ENCODE measurements at regions not wholly inside any gene's neighbourhood (a gene's known extent, or its start where the extent isn't known, plus 50 kb on each side); places are given as distances from the start of the nearest gene placed in this dataset.

DNA sequence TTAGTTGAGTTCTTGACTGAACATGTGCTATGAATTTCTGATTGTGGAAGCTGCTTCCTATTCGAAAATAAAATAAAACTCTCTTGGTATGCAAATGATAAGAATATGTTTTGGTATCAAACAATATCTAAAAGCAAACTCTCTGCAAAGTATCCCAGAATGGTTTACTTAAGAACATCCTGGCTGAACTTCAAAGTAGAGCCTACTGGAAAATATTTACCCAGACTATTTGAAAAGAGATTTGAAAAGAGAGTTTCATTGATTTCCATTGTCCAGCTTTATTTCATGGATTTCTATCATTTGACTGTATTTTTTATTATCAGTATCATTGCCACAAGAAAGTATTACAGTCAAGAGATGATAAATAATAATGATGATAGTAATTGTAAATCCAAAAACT, 171.1 kb upstream of the SLC7A11 start (continued):
- TF ChIP-seq, protein P1, sequence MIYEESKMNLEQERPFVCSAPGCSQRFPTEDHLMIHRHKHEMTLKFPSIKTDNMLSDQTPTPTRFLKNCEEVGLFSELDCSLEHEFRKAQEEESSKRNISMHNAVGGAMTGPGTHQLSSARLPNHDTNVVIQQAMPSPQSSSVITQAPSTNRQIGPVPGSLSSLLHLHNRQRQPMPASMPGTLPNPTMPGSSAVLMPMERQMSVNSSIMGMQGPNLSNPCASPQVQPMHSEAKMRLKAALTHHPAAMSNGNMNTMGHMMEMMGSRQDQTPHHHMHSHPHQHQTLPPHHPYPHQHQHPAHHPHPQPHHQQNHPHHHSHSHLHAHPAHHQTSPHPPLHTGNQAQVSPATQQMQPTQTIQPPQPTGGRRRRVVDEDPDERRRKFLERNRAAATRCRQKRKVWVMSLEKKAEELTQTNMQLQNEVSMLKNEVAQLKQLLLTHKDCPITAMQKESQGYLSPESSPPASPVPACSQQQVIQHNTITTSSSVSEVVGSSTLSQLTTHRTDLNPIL (CRISPR knock-in tag; IDR thresholded peaks at IDR 0.05; ENCODE audit: low read depth) = no peak
- no peak for TF ChIP-seq ZNF70 (CRISPR knock-in tag; IDR thresholded peaks at IDR 0.05)
- TF ChIP-seq, protein P2, sequence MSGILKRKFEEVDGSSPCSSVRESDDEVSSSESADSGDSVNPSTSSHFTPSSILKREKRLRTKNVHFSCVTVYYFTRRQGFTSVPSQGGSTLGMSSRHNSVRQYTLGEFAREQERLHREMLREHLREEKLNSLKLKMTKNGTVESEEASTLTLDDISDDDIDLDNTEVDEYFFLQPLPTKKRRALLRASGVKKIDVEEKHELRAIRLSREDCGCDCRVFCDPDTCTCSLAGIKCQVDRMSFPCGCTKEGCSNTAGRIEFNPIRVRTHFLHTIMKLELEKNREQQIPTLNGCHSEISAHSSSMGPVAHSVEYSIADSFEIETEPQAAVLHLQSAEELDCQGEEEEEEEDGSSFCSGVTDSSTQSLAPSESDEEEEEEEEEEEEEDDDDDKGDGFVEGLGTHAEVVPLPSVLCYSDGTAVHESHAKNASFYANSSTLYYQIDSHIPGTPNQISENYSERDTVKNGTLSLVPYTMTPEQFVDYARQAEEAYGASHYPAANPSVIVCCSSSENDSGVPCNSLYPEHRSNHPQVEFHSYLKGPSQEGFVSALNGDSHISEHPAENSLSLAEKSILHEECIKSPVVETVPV (CRISPR knock-in tag; IDR thresholded peaks at IDR 0.05) = no peak
- no peak for TF ChIP-seq PPARA (CRISPR knock-in tag; IDR thresholded peaks at IDR 0.05; ENCODE audit: borderline replicate concordance)
- TF ChIP-seq ZC3H10 (CRISPR knock-in tag; IDR thresholded peaks at IDR 0.05) = no peak
- TF ChIP-seq ISL1 (CRISPR knock-in tag; IDR thresholded peaks at IDR 0.05) = no peak
- TF ChIP-seq ZFP30 (CRISPR knock-in tag; IDR thresholded peaks at IDR 0.05) = no peak
- TF ChIP-seq ZNF8 (CRISPR knock-in tag; IDR thresholded peaks at IDR 0.05) = no peak
- TF ChIP-seq RARB (CRISPR knock-in tag; IDR thresholded peaks at IDR 0.05) = no peak

DNA sequence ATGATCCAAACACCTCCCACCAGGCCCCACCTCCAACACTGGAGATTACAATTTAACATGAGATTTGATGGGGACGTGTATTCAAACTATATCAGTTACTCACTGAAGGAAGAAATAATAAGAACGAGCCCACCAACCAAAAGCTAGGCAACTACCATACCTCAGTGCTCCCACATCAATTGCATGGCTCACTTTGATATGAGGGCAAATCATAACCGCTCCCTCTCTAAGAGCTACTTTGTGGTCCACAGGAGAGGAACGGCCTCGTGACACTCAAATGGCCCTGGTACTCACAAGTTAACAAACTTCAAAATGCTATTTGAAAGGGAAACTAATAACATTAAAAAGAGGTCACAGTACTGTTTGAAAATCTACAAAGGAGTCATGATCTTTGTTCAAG, 170.7 kb upstream of the SLC7A11 start:
- ATAC-seq = no peak
- TF ChIP-seq, protein P3, sequence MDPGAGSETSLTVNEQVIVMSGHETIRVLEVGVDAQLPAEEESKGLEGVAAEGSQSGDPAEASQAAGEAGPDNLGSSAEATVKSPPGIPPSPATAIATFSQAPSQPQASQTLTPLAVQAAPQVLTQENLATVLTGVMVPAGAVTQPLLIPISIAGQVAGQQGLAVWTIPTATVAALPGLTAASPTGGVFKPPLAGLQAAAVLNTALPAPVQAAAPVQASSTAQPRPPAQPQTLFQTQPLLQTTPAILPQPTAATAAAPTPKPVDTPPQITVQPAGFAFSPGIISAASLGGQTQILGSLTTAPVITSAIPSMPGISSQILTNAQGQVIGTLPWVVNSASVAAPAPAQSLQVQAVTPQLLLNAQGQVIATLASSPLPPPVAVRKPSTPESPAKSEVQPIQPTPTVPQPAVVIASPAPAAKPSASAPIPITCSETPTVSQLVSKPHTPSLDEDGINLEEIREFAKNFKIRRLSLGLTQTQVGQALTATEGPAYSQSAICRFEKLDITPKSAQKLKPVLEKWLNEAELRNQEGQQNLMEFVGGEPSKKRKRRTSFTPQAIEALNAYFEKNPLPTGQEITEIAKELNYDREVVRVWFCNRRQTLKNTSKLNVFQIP (CRISPR knock-in tag; IDR thresholded peaks at IDR 0.05; ENCODE audit: borderline replicate concordance, low read depth) = no peak
- TF ChIP-seq ZNF565 (CRISPR knock-in tag; conservative IDR thresholded peaks at IDR 0.05; ENCODE audit: low read depth) (no peak), ISL1 (CRISPR knock-in tag; IDR thresholded peaks at IDR 0.05) (no peak), ZFP30 (CRISPR knock-in tag; IDR thresholded peaks at IDR 0.05) (no peak), GLIS3 (CRISPR knock-in tag; IDR thresholded peaks at IDR 0.05) (no peak), PPARA (CRISPR knock-in tag; IDR thresholded peaks at IDR 0.05; ENCODE audit: borderline replicate concordance) (no peak), BACH2 (CRISPR knock-in tag; IDR thresholded peaks at IDR 0.05; ENCODE audit: borderline replicate concordance) (no peak), OSR1 (CRISPR knock-in tag; IDR thresholded peaks at IDR 0.05) (no peak), TCF4 (CRISPR knock-in tag; IDR thresholded peaks at IDR 0.05; ENCODE audit: borderline replicate concordance) (no peak), ZNF70 (CRISPR knock-in tag; IDR thresholded peaks at IDR 0.05) (no peak), ZFP3 (CRISPR knock-in tag; IDR thresholded peaks at IDR 0.05) (no peak)
- TF ChIP-seq, protein P4, sequence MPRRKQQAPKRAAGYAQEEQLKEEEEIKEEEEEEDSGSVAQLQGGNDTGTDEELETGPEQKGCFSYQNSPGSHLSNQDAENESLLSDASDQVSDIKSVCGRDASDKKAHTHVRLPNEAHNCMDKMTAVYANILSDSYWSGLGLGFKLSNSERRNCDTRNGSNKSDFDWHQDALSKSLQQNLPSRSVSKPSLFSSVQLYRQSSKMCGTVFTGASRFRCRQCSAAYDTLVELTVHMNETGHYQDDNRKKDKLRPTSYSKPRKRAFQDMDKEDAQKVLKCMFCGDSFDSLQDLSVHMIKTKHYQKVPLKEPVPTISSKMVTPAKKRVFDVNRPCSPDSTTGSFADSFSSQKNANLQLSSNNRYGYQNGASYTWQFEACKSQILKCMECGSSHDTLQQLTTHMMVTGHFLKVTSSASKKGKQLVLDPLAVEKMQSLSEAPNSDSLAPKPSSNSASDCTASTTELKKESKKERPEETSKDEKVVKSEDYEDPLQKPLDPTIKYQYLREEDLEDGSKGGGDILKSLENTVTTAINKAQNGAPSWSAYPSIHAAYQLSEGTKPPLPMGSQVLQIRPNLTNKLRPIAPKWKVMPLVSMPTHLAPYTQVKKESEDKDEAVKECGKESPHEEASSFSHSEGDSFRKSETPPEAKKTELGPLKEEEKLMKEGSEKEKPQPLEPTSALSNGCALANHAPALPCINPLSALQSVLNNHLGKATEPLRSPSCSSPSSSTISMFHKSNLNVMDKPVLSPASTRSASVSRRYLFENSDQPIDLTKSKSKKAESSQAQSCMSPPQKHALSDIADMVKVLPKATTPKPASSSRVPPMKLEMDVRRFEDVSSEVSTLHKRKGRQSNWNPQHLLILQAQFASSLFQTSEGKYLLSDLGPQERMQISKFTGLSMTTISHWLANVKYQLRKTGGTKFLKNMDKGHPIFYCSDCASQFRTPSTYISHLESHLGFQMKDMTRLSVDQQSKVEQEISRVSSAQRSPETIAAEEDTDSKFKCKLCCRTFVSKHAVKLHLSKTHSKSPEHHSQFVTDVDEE (CRISPR knock-in tag; IDR thresholded peaks at IDR 0.05) = no peak
- TF ChIP-seq, protein P2 (CRISPR knock-in tag; IDR thresholded peaks at IDR 0.05) = no peak

DNA sequence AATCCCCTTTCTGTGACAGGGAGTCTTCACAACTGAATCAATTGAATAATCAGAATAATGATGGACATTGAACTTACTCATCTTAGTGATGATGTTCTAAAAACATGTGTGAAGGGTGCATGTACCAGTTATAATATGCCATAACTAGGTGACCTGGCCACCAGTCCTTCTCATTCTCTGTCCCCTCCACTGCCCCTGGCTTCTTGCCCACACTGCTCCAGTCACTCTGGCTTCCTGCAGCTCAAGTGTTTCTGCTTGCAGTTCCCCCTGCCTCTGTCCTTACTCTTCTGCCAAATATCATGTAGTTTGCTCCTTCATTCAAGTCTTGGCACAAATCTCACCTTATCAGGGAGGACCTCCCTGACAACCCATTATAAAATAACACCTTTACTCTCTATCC, 168.1 kb upstream of the SLC7A11 start:
- no peak for ATAC-seq
- TF ChIP-seq ZNF8 (CRISPR knock-in tag; IDR thresholded peaks at IDR 0.05) = no peak
- TF ChIP-seq PPARA (CRISPR knock-in tag; IDR thresholded peaks at IDR 0.05; ENCODE audit: borderline replicate concordance) = no peak
- no peak for TF ChIP-seq ARNTL (CRISPR knock-in tag; IDR thresholded peaks at IDR 0.05; ENCODE audit: borderline replicate concordance, low read depth)
- no peak for TF ChIP-seq ZC3H10 (CRISPR knock-in tag; IDR thresholded peaks at IDR 0.05)
- no peak for TF ChIP-seq CSDC2 (CRISPR knock-in tag; IDR thresholded peaks at IDR 0.05)
- no peak for TF ChIP-seq ZFP3 (CRISPR knock-in tag; IDR thresholded peaks at IDR 0.05)
- TF ChIP-seq, protein P1 (CRISPR knock-in tag; IDR thresholded peaks at IDR 0.05; ENCODE audit: low read depth) = no peak
- TF ChIP-seq, protein P2 (CRISPR knock-in tag; IDR thresholded peaks at IDR 0.05) = no peak
- TF ChIP-seq ISL1 (CRISPR knock-in tag; IDR thresholded peaks at IDR 0.05) = no peak
- TF ChIP-seq, protein P4 (CRISPR knock-in tag; IDR thresholded peaks at IDR 0.05) = no peak
- TF ChIP-seq TOX (CRISPR knock-in tag; IDR thresholded peaks at IDR 0.05; ENCODE audit: borderline replicate concordance) = no peak
- TF ChIP-seq ESRRG (CRISPR knock-in tag; IDR thresholded peaks at IDR 0.05) = no peak
- no peak for TF ChIP-seq SNAI2 (CRISPR knock-in tag; IDR thresholded peaks at IDR 0.05)
- TF ChIP-seq RARB (CRISPR knock-in tag; IDR thresholded peaks at IDR 0.05) = no peak

Data from SK-N-SH treated with all-trans-retinoic acid at 6 μM for 48 hours (cell line).